CD4-positive, alpha-beta T cell treated with Interleukin-10 for 1 hour (primary cell): ENCODE measurements at regions not wholly inside any gene's neighbourhood (a gene's known extent, or its start where the extent isn't known, plus 50 kb on each side); places are given as distances from the start of the nearest gene placed in this dataset.
"Not testable (repeated sequence)": the region's sequence is repeated elsewhere in the genome, so short reads cannot be mapped to it uniquely, and the experiment has no call there.

Experiments used
- DNase-seq: peaks from one replicate; pipeline ENCODE4 v3.0.0-alpha.2; 2020

DNA sequence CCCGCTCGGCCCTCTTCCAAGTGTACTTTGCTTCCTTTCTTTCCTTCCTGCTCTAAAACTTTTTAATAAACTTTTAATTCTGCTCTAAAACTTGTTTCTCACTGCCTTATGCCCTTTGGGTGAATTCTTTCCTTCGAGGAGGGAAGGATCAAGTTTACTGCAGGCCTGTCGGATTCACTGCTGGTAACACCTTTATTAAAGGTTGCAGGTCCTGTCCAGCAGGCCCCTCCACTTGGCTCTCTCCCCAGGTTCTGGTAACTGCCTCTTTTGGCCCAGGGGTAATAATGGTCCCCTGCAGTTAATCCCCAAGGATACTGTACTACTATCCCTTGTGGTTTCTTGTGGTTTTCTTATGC is 152.7 kb upstream of the EEA1 start:
- no peak for DNase-seq

DNA sequence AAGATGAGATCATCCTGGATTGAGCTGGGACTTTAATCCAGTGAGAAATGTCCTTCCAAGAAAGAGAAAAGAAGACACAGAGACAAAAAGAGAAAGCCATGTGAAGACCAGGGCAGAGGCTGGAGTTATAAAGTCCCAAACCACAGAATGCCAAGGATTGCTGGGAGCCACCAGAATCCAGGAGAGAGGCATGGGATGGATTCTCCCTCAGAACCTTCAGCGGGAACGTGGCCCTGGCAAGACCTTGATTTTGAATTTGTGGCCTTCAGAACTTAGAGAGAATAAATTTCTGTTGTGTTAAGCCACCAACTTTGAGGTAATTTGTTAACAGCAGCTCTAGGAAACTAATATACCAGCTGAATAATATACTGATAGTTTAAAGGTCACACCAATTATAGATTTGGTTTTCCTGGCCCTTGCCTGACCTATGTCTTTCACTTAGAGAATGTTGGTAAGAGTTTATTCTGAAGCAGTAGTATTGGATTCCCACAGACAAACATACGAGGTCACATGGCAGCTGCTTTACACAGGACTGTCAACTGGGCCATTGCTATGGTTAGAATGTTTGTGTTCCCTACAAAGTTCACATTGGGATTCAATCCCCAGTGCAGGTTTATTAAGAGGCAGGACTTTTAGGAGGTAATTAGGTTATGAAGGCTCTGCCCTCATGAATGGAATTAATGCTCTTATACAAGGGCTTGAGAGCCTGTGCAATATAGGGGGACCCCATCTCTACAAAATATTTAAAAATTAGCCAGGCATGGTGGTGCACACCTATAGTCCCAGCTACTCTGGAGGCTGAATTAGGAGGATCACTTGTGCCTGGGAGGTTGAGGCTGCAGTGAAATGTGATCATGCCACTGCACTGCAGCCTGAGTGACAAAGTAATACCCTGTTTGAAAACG is 156.5 kb upstream of the EEA1 start:
- no peak for DNase-seq

DNA sequence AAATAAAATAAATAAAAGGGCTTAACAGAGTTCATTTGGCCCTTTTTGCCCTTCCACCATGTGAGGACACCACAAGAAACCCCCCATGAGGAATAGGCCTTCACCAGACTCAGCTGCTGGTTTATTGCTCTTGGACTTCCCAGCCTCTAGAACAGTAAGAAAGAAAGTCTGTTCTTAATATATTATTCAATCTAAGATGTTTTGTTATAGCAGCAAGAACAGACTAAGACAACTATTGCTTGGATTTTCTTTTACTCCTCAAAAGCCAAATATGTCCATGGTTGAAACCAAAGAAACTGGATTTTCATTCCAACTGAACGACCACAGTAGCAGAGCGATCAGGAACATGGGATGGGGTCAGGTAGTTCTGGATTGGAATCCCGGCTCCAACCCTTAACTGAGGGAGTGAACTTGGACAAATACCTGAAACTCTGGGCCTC is 157.2 kb upstream of the EEA1 start:
- no peak for DNase-seq

DNA sequence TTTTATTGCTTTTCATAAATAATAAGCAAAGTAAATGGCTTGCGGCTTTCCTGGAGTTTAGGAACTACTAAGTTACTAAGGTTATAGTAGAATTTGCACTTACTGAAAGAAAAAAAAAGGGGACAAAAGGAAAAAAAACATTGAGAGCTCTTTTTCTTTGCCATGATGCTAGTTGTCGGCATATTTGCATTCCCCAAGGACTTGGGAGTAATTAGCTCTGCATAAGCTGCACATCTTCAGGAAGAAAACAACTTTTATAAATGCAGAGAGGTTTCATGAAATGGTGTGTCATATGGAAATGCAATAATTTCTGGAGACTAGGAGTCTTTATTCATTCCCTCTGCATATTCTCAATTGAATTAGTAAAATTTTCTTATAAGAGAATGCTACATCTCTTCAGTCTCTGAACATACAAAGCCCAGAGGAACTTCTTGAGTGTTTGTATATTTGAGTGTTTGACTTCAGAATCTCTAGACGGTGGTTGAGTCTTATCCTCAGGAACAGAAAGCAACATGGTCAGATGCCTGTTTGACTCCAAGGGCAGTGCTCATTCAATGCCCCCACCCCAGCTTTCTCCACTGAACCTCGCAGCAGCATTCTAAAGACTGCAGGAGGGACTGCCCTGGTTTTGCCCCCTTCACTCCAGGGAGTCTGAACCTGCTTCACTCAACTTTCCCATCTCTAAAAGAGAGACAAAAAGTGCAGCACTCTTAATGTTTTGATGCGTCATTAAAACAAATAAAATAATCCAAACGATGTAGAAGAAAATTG is 158.9 kb upstream of the EEA1 start:
- no peak for DNase-seq

DNA sequence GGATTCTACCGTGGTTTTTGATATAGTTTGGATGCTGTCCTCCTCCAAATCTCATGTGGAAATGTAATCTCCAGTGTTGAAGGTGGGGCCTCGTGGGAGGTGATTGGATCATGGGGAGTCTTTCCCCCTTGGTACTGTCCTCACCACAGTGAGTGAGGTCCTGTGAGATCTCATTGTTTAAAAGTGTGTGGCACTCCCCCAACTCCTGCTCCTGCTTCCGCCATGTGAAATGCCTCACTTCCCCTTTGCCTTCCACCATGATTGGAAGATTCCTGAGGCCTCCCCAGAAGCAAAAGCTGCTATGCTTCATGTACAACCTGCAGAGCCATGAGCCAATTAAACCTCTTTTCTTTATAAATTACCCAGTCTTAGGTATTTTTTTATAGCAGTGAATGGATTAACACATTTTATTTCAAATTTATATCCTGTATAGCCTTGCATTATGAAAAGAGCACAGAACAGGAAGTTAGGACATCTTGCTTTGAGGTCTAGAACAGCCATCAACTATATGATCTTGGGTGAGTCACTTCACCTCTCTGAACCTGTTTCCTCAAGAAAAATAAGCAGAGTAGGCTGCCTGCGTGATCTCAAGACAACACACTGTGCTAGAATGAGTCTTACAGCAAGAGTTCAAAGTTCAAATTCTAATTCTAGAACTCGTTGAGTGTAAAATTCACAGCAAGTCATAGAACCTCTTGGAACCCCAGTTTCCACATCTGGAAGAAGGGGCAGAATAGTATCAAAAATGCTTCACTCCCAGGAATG is 160.9 kb upstream of the EEA1 start:
- no peak for DNase-seq

DNA sequence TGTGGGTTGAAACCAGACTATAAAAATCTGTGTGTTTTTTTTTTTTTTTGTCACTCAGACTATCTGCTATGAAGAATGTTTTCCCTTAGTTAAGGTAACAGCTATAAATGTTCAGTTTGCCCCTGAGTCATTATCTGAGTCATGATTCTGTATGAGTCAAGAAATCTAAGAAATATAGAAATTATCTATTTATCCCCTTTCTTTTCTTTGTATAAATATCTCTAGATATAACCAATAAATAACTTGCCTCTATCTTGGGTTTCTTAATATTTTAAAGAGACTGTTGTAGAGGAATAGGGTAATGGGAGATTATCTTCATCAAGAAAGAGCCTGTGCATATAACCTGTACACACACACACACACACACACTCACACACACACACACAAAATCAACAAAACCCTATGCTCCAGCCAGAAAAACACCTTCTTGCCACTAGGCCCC is 161.7 kb upstream of the EEA1 start:
- no peak for DNase-seq

DNA sequence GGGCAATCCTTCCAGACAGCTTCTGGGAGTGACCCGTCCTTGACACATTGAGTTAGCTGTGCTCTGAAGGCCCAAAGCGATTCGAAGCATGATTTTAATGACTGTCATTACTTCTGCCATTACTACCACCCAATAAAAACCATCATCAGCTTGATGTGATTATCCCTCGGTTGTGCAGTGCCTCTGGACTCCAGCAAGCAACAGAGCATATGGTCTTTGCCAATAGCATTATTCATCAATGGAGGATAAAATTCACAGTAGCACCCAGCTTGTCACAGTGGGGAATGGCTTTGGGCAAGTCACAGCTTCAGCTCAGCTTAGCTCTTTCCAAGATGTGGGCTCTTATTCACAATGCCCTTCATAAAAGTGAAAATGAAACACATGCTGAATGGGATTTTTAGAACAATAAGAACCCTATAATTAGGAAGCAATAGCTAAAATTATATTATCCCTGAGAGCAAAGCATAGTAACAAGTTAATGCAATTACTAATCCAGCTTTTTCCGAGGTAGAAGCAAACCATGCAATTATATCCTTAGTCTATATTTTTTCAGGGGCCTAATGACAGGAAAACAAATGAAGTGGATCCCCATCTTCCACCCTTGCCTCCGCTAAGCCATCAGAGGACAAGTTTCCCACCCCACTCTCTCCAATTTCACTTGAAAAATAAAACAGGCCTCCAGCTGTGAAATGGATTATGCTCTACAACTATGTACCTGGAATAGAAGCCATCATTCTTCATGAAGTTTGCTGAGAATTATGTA is 163.0 kb upstream of the EEA1 start:
- no peak for DNase-seq

DNA sequence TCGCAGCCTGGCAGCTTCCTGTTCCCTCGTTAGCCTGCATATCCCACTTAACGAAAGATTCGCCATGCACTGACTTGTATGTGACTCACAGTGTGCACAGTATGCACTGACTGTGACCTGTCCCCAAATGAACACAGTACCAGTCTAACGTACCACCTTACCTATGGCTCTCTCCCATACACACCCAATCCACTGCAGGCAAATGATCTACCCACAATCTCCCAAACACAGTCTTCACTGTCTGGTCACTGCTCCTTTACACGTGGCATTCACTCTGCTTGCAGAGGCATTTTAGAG is 163.5 kb upstream of the EEA1 start:
- DNase-seq: no peak

DNA sequence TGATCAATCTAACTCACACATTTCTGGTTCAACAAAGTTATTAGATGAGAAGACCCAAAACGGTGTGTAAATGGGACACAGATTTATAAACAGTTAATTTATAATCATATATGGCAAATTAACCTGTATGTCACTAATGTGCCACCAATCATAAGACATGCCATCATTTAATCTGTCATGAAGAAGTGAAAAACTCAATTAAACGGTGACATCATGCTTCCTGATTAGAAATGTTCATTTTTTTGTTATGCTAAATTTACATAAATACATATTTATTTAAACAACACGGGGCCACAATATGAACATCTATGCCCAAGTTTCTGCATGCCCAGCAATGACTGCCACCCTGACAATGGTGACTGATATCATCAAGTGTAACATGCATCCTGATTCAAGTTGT is 164.1 kb upstream of the EEA1 start:
- no peak for DNase-seq

DNA sequence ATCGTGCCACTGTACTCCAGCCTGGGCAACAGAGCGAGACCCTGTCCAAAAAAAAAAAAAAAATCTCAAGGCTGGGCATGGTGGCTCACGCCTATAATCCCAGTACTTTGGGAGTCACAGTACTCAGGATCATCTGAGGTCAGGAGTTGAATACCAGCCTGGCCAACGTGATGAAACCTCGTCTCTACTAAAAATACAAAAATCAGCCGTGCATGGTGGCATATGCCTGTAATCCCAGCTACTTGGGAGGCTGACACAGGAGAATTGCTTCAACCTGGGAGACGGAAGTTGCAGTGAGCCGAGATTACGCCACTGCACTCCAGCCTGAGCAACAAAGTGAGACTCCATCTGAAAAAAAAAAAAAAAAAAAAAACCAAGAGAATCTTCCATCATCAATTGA is 165.1 kb upstream of the EEA1 start:
- DNase-seq: not testable (repeated sequence)

DNA sequence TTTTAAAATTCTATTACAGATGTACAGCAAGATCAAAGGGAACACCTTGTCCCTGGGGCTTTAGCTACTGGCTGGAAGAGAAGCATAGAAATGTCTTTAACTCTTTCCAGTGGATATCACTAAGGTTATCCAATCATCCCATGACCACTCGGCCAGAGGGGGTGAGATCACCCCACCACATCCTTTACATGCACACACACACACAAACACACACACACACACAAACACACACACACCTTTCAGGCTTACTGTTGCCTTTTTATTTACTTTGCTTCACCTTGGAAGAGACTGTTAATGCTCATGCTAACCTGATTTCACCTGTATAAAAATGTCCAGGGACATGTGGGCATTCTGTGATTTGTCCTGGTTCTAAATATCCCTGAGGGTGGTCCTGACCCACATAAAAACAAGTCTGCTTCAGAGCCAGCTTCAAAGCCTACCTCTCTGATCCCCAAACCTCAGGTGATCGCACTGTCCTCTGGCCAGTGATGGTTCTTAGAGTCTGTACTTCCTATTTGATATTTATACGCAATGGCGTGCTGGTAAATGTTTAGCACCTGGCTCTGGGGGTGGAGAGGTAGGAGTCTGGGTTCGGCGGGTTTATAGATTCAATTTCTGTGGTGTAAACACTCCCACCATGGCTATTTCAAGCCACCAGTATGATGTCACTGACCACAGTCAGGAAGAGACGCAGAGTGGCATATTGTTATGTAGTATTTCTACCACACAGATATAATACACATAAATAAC is 166.1 kb upstream of the EEA1 start:
- no peak for DNase-seq

DNA sequence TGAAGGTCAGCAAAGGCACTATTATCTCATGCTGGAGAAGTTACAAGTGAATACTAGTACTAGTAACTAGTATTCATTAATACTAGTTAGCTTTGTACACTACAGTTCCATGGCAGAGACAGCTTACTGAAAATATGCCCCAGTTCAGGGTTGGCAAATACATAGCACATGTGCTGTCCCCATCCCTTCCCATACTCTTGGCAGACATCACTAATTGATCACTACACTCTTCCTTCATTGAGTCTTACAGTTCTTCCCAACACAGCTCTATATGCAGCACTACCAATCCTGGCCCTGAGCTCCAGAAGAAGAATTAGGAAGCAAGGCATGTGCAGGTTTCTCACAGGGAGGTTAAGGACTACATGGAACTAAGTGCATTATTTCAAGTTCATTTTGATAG is 168.3 kb upstream of the EEA1 start:
- DNase-seq: no peak

DNA sequence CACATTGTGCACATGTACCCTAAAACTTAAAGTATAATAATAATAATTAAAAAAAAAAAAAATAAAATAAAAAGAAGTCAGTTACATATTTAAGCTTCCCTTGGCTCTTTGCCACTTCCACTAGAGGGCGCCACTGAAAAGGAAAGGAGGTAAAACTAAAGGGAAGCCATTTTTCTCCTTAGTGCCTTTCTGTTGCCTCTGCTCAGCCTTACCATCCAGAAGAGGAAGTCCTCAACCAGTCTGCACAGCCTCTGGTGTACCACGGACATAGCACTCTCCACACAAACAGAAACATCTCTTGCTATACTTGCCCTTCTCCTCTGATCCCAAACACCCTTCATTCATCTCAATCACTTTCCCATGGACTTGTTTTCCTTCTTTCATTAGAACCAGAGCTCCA is 169.0 kb upstream of the EEA1 start:
- peak; percentile 70 for DNase-seq

DNA sequence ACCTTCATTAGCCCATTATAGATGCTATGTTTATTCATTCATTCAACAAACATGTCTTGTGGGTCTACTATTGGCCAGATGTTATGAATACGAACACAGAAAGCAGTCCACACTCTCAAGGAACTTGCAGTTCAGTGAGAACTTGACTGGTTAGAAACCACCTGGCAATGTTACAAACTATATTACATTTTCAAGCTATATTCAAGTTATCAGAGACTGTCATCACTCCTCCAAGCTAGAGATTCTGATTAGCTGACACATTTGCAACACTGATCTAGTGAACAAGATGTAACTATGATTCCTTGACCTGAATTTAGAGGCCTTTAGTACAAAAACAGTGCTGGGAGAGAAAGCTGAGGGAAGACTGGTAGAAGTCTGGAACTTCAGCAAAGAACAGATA is 170.7 kb upstream of the EEA1 start:
- DNase-seq: no peak

DNA sequence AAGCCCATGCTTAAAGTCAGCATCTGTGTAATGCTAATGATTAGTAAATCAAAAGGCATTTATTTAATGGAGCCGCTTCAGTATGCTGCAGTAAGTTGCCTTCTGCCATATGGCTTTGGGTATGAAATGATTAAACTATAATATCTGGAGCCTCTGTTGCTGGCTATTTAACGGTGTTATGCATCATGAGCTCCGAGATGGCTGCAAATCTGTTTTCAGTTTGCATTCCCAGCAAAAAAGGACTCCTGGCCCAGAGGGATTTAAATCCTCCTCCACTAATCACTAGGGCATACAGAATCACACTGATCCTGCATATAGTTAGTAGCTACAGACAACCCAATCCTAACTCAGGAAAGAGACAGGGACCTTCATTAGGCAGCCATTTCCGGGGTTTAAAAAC is 171.5 kb upstream of the EEA1 start:
- no peak for DNase-seq

DNA sequence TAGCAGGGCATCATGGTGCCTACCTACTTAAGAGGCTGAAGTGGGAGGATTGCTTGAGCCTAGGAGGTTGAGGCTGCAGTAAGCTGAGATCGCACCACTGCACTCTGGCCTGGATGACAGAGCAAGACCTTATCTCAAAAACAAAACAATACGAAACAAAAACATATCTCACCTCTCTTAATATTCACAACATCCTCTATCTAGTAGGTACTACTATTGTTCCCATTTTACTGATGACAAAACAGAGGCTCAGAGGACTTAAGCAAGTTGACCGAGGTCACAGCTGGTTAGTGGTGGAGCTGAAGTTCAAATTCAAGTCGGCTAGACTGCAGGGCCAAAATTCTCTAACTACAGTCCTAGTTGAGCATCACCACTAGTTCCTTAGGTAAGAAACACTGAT is 172.3 kb upstream of the EEA1 start:
- no peak for DNase-seq

DNA sequence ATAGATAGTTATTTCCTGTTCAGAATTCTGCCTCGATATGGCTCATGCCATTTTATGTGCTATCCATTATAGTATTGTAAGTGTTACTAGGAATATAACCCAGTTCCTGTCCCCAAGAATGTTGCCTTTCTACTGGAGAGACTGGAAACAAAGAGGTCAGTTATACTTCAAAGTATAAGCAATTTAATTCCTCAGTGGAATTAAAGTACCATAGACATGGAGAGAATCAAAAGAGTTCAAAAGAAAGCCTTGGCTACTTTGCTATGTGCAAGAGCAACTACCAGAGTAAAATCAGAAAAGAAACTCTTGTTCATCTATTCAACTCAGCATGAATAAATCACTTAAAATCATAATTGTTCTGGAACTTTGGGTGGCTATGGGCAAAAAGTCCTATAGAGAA is 173.2 kb upstream of the EEA1 start:
- DNase-seq: no peak

DNA sequence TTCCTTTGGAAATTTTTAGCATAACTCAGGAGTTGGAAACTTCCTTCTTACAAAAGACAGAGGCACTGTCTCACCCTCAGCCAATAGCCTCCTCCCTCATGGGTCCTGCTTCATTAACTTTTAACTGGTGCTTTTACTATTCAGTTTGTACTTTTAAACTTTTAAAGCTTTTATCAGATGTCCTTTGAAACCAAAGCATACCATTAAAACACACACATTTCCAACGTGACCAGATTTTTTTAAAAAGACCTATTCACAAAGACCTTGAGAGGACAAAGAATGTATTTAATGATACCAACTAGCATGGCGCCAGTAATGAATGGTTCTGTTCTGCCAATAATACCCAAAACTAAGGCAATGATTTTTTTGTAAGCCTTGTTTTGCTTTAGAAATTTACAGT is 173.6 kb upstream of the EEA1 start:
- DNase-seq: no peak

DNA sequence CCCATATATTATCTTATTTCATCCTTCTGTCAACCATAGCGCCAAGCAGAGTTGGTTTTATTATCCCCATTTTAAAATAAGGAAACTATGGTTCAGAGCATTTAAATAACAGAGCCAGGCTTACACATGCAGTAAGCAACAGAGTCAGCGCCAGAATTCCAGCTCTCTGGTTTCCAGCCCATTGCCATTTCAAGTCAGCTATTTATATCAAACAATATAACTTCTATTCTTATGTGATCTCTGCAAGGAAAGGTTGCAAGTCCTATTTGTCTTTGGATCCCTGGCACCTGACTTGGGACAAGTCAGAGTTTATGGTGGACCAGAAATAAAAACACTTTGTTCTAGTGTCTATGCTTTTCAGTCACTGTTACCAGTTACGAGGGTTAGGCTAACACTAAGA is 174.1 kb upstream of the EEA1 start:
- DNase-seq: no peak

DNA sequence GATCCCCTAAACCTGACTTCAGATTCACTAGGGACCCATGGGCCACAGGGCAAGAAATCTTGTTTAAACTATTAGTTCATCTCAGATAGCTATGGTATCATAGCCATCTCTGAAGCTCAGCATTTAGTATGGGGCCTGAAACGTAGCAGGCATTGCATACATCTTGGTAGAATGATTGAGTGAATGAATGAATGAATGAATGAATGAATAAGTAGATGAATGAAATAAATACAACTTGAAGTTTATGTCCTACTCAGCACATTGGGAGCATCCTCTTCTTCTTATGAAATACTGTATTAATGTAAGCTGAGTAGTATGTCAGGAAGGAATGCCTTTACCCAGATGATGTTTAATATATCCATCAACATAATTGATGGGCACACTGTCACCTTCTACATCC is 175.4 kb upstream of the EEA1 start:
- no peak for DNase-seq

DNA sequence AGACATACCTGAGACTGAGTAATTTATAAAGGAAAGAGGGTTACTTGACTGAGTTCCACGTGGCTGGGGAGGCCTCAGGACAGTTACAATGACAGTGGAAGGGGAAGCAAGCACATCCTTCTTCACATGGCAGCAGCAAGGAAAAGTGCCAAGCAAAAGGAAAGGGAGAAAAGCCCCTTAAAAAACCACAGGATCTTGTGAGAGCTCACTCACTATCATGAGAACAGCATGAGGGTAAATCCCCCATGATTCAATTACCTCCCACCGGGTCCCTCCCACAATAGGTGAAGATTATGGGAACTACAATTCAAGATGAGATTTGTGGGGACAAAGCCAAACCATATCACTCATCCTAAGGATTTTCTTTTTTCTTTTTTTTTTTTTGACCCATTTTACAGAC is 177.8 kb upstream of the EEA1 start:
- no peak for DNase-seq
